Activated naive CD4-positive, alpha-beta T cell treated with Interleukin-2 at 50 U/mL for 16 hours (primary cell): ENCODE measurements at regions not wholly inside any gene's neighbourhood (a gene's known extent, or its start where the extent isn't known, plus 50 kb on each side); places are given as distances from the start of the nearest gene placed in this dataset.

Experiments used
- DNase-seq: peaks from one replicate; pipeline ENCODE4 v3.0.0-alpha.2; 2020

GRCh38 chr20:60332523-60332922 lies 374.3 kb downstream of the CDH26 start:
- no peak for DNase-seq

GRCh38 chr20:60334911-60335310 lies 376.7 kb downstream of the CDH26 start:
- DNase-seq: no peak

- no peak for DNase-seq
Measured at GRCh38 chr20:60338556-60338955, 380.3 kb downstream of the CDH26 start.

GRCh38 chr20:60339738-60340137 lies 381.5 kb downstream of the CDH26 start:
- DNase-seq: no peak

GRCh38 chr20:60340232-60340631 lies 382.0 kb downstream of the CDH26 start:
- DNase-seq: no peak

- no peak for DNase-seq
Measured at GRCh38 chr20:60341062-60341461, 382.8 kb downstream of the CDH26 start.

- DNase-seq: no peak
Measured at GRCh38 chr20:60345106-60345505, 386.9 kb downstream of the CDH26 start.

GRCh38 chr20:60349418-60349817 lies 391.2 kb downstream of the CDH26 start:
- DNase-seq: no peak

GRCh38 chr20:60352017-60352416 lies 393.8 kb downstream of the CDH26 start:
- no peak for DNase-seq

GRCh38 chr20:60352596-60352995 lies 394.4 kb downstream of the CDH26 start:
- DNase-seq: no peak

- no peak for DNase-seq
Measured at GRCh38 chr20:60354024-60354580, 395.9 kb downstream of the CDH26 start.

- DNase-seq: no peak
Measured at GRCh38 chr20:60358101-60358500, 399.9 kb downstream of the CDH26 start.

- no peak for DNase-seq
Measured at GRCh38 chr20:60359010-60359409, 400.8 kb downstream of the CDH26 start.

GRCh38 chr20:60361761-60362395 lies 403.7 kb downstream of the CDH26 start:
- no peak for DNase-seq

- DNase-seq: no peak
Measured at GRCh38 chr20:60362531-60362930, 404.3 kb downstream of the CDH26 start.

- DNase-seq: no peak
Measured at GRCh38 chr20:60363698-60364097, 405.5 kb downstream of the CDH26 start.

GRCh38 chr20:60365064-60365666 lies 406.9 kb downstream of the CDH26 start:
- DNase-seq: no peak

GRCh38 chr20:60365882-60366281 lies 407.7 kb downstream of the CDH26 start:
- no peak for DNase-seq

- no peak for DNase-seq
Measured at GRCh38 chr20:60371384-60371783, 413.2 kb downstream of the CDH26 start.

GRCh38 chr20:60372275-60372674 lies 414.1 kb downstream of the CDH26 start:
- no peak for DNase-seq

- no peak for DNase-seq
Measured at GRCh38 chr20:60372822-60373221, 414.6 kb downstream of the CDH26 start.

GRCh38 chr20:60378620-60379019 lies 420.4 kb downstream of the CDH26 start:
- no peak for DNase-seq

- no peak for DNase-seq
Measured at GRCh38 chr20:60381643-60382400, 423.6 kb downstream of the CDH26 start.

GRCh38 chr20:60389441-60389840 lies 431.2 kb downstream of the CDH26 start:
- DNase-seq: no peak
